OCI-LY3 (cell line): ENCODE measurements at regions not wholly inside any gene's neighbourhood (a gene's known extent, or its start where the extent isn't known, plus 50 kb on each side); places are given as distances from the start of the nearest gene placed in this dataset.

Experiments
- H2AFZ ChIP-seq: fragments of 200-600, 300-600 bp; shearing (Covaris generic); 2 replicates; pipeline ENCODE4 v1.6.0; 2014; ENCODE audit warnings: antibody characterized with exemption, low read depth, low read length
- H3K27ac ChIP-seq: fragments of 200-600, 300-600 bp; sonication (generic); 2 replicates; pipeline ENCODE4 v1.5.1; 2014; ENCODE audit warnings: mild to moderate bottlenecking, low read length, moderate library complexity, mixed read lengths
- H3K27me3 ChIP-seq: fragments of 200-600, 300-600 bp; sonication (generic); 2 replicates; pipeline ENCODE4 v1.6.1; 2014; ENCODE audit warnings: low read depth, low read length, mixed read lengths
- H3K36me3 ChIP-seq: fragments of 200-600, 300-600 bp; sonication (generic); replicated peaks from 2 replicates; pipeline ENCODE3; 2014; ENCODE audit warnings: low read depth, low read length, mixed read lengths
- H3K4me1 ChIP-seq: fragments of 300-600, 200-600 bp; sonication (generic); 2 replicates; pipeline ENCODE4 v1.6.1; 2014; ENCODE audit warnings: low read length, mixed read lengths
- H3K4me2 ChIP-seq: fragments of 200-600, 300-600 bp; sonication (generic); 2 replicates; pipeline ENCODE4 v1.6.1; 2014; ENCODE audit warnings: low read length, mixed read lengths
- H3K4me3 ChIP-seq: fragments of 300-600, 200-600 bp; sonication (generic); 2 replicates; pipeline ENCODE4 v1.5.1; 2014; ENCODE audit warnings: antibody characterized with exemption, mild to moderate bottlenecking, low read length, moderate library complexity
- H3K79me2 ChIP-seq: fragments of 300-600, 200-600 bp; shearing (Covaris generic); 2 replicates; pipeline ENCODE4 v1.6.1; 2014; ENCODE audit warnings: mild to moderate bottlenecking, low read length, mixed read lengths
- H3K9ac ChIP-seq: fragments of 300-600, 200-600 bp; shearing (Covaris generic); 2 replicates; pipeline ENCODE4 v1.6.0; 2014; ENCODE audit warnings: mild to moderate bottlenecking, low read length, moderate library complexity
- H3K9me3 ChIP-seq: fragments of 200-600, 300-600 bp; shearing (Covaris generic); 2 replicates; pipeline ENCODE4 v1.6.1; 2014; ENCODE audit warnings: low read length, mixed read lengths; ENCODE audit not compliant: insufficient read depth
- H4K20me1 ChIP-seq: fragments of 200-600, 300-600 bp; sonication (generic); 2 replicates; pipeline ENCODE4 v1.6.1; 2016; ENCODE audit warnings: low read length, mixed read lengths; ENCODE audit not compliant: insufficient read depth
- EZH2phosphoT487 ChIP-seq: fragments of 200-600 bp; shearing (Covaris generic); IDR thresholded peaks from 2 replicates; pipeline ENCODE4 v1.6.1; 2018; ENCODE audit warnings: antibody characterized with exemption, mixed run types, low read depth
- TF ChIP-seq, protein P1 (sequence below): fragments of 200-600, 300-600 bp; sonication (generic); IDR thresholded peaks from 2 replicates; pipeline ENCODE4 v1.5.1; 2014; ENCODE audit warnings: antibody characterized with exemption, low read length, low read depth

DNA sequence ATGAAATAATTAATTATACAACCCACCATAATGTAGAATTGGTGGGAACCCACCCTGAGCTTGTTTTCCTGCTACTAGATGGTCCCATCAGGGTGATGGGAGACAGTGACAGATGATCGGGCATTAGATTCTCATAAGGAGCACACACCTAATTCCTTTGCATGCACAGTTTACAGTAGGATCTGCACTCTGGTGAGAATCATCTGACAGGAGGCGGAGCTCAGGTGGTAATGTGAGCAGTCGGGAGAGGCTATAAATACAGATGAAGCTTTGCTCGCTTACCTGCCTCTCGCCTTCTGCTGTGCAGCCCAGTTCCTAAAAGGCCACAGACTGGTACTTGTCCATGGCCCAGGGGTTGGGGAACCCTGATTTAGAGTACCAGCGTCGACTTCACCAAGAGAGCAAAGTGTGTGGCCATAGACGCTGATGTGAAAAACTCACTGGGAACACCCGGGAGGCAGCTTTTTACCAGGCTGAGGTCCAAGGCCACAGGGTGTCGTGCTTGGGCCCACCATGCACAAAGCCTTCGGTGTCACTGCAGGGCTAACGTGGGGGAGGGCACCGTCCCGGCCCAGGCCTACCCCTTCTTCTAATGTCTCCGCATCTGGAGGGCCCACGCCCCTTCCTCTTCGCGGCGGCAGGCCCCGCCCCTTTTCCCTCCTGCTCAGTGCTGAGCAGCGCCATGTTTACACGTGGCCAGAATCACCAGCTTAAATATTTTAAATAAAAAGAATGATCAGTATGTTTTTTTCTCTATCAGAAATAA lies 296.8 kb upstream of the HDAC4 start:
- Histone ChIP-seq H3K9me3 (no peaks in the 10 kb centered on the region), H4K20me1 (no peaks in the 10 kb centered on the region), H3K79me2 (no peaks in the 10 kb centered on the region), H3K9ac (no peak overlapping the region), H3K4me3 (no peak overlapping the region), H3K36me3 (no peaks in the 10 kb centered on the region), H3K4me2 (no peak overlapping the region), H3K4me1 (no peaks in the 10 kb centered on the region), H3K27ac (no peak overlapping the region), H3K27me3 (no peaks in the 10 kb centered on the region), H2AFZ (no peak overlapping the region)
- TF ChIP-seq, protein P1, sequence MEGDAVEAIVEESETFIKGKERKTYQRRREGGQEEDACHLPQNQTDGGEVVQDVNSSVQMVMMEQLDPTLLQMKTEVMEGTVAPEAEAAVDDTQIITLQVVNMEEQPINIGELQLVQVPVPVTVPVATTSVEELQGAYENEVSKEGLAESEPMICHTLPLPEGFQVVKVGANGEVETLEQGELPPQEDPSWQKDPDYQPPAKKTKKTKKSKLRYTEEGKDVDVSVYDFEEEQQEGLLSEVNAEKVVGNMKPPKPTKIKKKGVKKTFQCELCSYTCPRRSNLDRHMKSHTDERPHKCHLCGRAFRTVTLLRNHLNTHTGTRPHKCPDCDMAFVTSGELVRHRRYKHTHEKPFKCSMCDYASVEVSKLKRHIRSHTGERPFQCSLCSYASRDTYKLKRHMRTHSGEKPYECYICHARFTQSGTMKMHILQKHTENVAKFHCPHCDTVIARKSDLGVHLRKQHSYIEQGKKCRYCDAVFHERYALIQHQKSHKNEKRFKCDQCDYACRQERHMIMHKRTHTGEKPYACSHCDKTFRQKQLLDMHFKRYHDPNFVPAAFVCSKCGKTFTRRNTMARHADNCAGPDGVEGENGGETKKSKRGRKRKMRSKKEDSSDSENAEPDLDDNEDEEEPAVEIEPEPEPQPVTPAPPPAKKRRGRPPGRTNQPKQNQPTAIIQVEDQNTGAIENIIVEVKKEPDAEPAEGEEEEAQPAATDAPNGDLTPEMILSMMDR: no peak
- no peak for TF ChIP-seq EZH2phosphoT487

DNA sequence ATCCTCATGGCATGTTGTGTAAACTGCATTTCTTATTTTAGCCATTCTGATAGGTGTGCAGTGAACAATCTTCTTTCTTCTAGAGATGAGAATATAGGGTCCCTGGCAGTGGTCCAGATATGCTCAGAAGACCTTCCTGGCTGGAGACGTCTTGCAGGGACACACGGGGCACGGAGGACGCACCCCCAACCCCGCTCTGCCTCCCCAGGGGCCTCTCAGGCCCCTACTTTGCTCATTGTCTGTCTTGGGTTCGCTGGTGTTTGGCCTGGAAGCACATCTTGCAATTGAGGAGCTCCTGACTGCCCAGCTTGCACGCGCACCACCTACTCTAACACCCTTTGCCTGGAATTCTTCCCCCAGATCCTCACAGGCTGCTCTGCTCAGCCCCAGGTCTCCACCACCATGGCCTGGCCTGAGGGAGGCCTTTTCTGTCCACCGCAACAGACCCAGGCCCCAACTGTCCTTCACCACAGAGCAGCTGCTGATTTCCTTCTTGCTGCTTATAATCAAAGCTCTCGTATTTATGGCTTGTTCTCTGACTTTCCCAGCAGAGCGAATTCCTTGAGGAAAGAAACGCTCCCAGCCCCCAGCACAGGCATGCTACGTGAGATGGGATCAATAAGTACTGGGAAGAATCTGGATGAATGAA lies 295.9 kb upstream of the HDAC4 start:
- Histone ChIP-seq H3K36me3 (no peaks in the 10 kb centered on the region), H2AFZ (no peak overlapping the region), H3K4me1 (no peaks in the 10 kb centered on the region), H4K20me1 (no peaks in the 10 kb centered on the region), H3K9me3 (no peaks in the 10 kb centered on the region), H3K4me3 (no peak overlapping the region), H3K9ac (no peak overlapping the region), H3K27ac (no peak overlapping the region), H3K4me2 (no peak overlapping the region), H3K79me2 (no peaks in the 10 kb centered on the region), H3K27me3 (no peaks in the 10 kb centered on the region)
- TF ChIP-seq, protein P1: no peak
- no peak for TF ChIP-seq EZH2phosphoT487

DNA sequence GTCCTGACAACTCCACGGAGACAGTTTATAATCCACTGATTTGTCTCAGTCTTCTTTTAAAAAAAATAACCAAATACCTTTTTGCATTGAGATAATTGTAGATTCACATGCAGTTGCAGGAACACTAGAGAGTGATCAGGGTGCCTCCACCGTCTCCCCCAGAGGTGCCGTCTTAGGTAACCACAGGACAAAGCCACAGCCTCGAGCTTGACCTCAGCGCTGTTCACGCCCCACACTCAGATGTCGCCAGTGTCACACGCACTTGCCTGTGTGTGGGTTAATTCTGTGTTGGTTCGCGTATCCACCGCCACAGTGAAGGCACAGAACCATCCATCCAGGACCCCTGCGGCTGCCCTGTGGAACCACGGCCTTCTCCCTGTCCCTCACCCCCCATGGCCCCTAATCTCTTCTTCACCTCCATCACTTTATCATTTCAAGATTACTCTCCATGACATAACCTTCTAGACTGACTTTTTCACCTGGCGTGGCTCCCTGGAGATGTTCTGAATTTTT lies 295.0 kb upstream of the HDAC4 start:
- no peaks in the 10 kb centered on the region for H3K4me1 ChIP-seq
- H3K27me3 ChIP-seq: no peaks in the 10 kb centered on the region
- no peak overlapping the region for H2AFZ ChIP-seq
- no peaks in the 10 kb centered on the region for H3K9me3 ChIP-seq
- no peak overlapping the region for H3K27ac ChIP-seq
- no peak overlapping the region for H3K4me2 ChIP-seq
- no peak overlapping the region for H3K4me3 ChIP-seq
- no peaks in the 10 kb centered on the region for H3K36me3 ChIP-seq
- TF ChIP-seq, protein P1: no peak
- no peak for TF ChIP-seq EZH2phosphoT487
- no peak overlapping the region for H3K9ac ChIP-seq
- H4K20me1 ChIP-seq: no peaks in the 10 kb centered on the region
- no peaks in the 10 kb centered on the region for H3K79me2 ChIP-seq

DNA sequence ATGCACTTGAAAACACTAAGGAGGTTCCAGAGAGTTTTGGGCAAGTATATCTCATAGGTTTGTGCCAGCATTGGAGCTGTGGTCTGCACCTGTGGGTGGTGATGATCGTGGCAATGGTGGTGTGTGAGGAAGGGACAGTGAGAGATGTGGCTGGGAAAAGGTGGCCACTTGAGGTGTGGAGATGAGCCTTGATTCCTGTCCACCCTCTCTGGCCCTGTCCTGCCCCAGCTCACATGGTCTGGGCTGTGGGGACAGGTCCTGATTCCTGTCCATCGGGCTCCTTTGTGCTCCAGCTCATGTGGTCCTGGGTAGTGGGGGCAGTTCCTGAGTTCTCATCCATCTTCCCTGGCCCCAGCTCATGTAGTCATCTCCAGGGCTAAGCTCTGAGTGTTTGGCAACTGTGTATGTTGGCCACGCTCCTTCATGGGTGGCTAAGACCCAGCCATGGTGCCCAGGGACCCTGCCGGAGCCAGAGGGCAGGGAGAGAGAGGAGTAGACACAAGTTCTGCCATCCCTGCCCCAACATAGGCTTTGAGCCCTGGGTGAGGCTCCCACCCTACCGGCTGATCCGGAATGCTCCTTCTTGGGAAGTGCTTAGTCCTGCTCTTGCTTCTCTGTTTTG lies 294.4 kb upstream of the HDAC4 start:
- Histone ChIP-seq H3K9me3 (no peaks in the 10 kb centered on the region), H3K4me3 (no peak overlapping the region), H3K4me1 (no peaks in the 10 kb centered on the region), H3K9ac (no peak overlapping the region), H3K27me3 (no peaks in the 10 kb centered on the region), H3K4me2 (no peak overlapping the region), H3K79me2 (no peaks in the 10 kb centered on the region), H4K20me1 (no peaks in the 10 kb centered on the region), H3K36me3 (no peaks in the 10 kb centered on the region), H2AFZ (no peak overlapping the region), H3K27ac (no peak overlapping the region)
- TF ChIP-seq EZH2phosphoT487: no peak
- TF ChIP-seq, protein P1: no peak
